HG02840 (cell line): ENCODE measurements at regions not wholly inside any gene's neighbourhood (a gene's known extent, or its start where the extent isn't known, plus 50 kb on each side); places are given as distances from the start of the nearest gene placed in this dataset.

Source experiments
- ATAC-seq: cut with Tn5 transposase; IDR thresholded peaks from one replicate; pipeline ENCODE4 v1.9.1; 2021; ENCODE audit warnings: mild to moderate bottlenecking, moderate library complexity, moderate number of reproducible peaks; ENCODE audit not compliant: unreplicated experiment, low FRiP score

DNA sequence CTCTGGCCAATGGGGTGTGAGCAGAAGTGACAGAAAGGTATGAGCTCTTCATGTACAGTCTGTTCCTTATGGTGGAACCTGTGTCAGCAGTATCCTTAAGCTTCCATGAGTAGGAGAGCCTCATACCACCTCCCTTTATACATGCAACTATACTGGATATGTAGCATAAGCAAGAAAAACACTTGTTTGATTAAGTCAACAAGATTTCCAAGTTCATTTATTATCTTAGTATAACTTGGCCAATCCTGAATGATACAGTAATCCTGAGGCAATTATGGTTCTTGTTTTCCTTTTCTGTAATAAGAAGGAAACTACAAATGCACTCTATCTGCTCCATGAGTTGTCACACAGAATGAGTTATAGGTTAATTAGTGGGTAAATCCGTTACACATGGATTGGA lies 409.6 kb upstream of the ID4 start:
- no peak for ATAC-seq

DNA sequence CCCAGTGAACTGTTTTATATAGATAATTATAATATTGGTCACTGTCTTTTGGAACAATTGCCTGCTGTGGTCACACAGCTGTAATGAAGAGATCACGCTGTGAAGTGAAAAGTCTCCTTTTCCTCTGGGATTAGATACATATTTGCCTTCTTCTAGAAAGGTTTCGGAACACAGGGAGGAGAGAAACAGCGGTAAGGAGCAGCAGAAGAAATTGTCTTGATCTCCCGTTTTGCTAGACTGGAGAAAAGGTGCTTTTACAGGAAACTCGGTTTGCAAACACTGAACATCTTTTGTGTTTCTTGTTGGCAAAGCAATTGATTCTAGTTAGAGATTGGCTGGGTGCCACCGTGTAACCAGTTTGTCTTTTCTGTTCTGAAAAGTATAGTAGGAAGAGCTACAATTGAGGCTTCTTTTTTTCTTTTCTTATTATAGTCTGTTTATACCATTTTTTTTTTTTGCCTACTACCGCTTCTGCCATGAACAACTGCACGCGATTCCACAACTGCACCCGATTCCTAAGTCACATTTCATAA lies 404.1 kb upstream of the ID4 start:
- no peak for ATAC-seq

DNA sequence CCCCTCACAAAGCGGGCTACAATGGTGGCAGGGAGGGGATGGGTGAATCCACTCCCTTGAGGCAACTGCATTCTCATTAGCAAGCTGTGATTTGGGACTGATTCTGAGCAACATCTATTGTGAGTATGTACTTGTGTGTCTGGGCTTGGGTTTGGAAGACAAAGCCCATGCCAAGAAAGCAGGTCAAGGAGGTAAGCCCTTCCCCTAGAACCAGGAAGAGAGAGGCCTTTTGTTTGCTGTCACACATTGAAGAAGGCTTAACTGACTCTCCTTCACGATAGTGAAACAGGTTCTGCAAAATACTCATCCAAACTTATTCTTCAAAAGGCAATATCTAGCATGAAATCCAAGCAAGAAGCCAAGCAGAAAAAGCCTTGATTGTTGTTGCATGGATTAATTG lies 403.1 kb upstream of the ID4 start:
- ATAC-seq, result no peak

DNA sequence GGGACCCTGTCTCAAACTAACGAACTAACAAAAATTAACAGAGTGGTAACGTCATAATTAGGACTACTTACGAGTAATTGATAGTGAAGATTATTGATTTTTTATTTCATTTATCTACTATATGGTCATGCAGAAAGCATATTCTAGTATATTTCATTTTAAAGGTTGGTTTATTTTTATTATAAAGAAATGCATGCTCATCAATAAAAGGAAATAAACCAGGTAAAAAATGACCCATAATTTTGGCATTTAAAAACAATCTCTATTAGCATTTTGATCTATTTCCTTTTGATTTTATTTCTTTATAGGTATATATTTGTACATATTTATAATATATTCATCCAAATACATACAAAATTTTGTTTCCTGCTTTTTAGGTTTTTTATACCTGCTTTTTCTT lies 401.4 kb upstream of the ID4 start:
- no peak for ATAC-seq

DNA sequence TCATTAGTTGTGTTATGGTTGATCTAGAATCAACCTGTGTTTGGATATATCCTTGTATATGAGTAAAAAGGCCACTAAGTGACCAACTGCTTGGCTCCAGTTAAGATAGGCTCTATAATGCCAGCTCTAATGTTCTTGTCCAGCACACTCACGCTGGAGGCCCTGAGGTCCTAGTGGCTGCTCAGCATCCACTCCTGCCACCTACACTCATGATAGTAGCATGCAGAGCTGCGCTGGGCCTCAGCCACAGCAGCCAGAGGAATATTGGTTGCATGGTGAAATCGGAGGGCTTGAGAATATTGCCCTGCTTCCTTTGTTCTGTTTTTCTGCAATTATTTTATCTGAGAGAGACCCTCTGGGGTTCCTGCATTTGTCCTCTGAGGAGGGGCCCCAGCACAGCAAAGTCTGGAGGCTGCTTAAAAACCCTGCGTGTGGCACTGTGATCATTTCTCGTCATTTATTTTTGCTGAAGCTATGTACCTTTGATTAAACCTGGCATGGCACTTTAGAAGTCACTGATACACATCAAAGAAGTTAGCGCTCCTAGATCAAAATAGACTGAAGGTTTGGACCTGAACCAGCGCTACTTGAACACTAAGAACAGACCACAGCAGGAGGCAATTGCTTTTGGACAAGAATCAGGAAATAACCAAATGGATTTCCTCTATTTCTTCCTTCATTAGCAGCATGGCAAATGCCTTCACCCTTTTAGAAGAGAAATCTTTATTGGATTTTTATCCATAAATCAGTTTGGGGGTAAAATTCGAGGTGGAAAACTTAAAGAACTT lies 398.4 kb upstream of the ID4 start:
- ATAC-seq, result no peak

DNA sequence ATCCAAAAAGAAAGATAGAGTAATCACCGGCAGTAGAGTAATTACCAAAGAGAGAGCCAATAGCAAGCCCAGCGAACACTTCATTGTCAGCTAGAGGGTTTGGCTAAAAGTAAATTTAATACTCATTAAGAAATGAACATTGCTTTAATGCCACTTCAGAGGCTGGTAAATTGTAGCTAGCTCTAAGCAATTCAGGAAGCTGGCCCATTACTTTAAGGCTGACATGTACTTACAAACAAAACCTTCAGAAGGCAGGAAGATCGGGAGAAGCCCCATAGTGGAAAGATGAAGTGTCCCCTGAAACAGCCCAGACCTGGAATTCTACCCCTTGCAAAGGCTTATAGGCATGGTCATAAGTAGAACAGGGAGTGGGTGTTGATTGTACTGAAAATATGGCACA lies 396.6 kb upstream of the ID4 start:
- ATAC-seq, result no peak

DNA sequence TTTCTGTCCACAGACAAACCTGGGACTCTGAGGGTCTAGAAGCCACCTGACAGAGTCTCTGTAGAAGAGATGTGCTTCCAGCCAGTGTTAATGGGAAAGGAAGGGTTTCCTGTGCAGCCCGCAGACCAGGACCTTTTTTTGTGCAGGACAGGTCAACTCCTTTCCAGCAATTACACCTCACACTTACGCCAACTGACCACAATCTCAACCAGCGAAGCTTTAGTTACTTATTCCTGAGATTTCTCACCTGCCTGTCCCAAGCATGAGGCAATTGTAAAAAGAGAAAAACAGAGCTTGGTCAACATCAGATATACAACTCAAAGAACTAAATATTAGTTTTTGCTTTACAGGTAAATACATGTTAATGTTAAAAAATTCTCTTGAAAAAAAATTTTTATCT lies 393.8 kb upstream of the ID4 start:
- no peak for ATAC-seq

DNA sequence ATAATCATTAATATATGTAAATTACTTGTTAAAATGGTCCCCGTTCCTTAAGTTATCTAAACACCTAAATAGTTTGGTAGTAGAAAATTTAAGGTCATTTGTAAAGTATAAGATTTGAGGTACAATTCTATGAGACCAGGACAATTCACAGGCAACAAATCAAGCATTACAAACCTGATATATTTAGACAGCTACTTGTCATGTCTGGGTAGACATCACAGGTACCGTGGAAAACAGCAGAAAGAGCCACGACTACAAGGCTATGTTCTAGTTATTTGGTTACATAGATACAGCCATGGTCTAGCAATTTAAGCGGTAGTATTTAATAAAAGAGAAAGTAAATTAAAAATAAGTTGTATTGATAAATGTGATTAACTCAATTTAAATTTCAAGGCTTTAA lies 393.1 kb upstream of the ID4 start:
- no peak for ATAC-seq

DNA sequence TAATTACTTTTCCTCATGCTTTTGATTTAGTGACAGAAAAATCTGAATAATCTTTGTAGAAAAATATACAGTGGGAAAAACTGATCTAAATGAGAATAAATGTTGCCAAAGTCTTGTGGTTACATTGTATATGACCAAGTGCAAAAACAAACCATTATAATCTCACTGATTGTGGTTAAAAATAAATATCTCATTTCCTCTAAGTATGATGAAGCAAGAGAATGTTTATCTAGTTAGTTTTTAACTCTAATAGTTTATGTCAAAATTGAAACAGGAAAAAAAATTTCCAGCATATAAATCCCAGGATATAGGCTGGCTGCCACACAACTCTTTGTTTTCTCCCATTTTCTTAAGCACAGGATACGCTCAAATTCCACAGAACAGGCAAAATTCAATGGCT lies 392.7 kb upstream of the ID4 start:
- ATAC-seq, result no peak

DNA sequence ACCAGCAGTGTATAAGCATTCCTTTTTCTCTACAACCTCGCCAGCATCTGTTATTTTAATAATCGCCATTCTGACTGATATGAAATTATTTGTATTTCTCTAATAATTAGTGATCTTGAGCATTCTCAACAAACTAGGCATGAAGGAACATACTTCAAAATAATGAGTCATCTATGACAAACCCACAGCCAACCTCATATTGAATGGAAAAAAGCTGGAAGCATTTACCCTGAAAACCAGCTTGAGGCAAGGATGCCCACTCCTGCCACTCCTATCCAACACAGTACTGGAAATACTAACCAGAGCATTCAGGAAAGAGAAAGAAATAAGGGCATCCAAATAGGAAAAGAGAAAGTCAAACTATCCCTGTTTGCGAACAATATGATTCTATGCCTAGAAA lies 390.6 kb upstream of the ID4 start:
- ATAC-seq, result no peak

DNA sequence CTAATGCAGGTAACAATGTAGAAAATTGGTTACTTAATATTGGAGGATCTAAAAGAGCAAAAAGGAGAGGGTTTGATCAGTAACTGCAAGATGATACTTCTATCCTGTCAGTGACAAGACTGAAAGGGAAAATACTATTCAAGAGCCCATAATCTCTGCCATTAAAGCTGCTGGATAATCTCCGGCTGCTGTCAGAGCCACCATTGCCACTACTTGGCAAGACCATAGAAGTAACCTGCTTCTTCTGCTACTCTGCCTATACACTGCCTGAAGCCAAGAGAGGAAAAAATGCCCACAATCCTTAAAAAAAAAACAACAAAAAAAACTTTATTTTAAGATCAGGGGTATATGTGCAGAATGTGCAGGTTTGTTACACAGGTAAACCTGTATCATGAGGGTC lies 386.5 kb upstream of the ID4 start:
- ATAC-seq, result no peak

DNA sequence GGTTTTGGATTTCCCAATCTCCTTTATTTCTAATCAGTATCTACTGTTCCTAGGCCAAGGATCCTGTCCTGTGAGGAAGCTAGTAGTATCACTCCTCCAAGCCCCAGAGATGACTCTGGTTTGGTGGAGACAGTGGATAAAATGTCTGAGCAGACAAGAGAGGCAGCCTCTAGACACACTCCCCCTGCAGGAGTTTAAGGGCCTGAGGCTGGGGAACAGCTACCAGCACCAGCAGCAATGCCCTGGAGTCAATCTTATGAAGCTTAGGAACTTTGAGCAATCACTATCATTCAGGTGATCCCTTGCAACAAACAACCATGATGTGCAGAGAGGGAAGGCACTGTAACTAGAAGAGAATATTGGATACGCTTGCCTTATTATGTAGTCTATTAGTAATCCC lies 384.7 kb upstream of the ID4 start:
- ATAC-seq, result no peak

DNA sequence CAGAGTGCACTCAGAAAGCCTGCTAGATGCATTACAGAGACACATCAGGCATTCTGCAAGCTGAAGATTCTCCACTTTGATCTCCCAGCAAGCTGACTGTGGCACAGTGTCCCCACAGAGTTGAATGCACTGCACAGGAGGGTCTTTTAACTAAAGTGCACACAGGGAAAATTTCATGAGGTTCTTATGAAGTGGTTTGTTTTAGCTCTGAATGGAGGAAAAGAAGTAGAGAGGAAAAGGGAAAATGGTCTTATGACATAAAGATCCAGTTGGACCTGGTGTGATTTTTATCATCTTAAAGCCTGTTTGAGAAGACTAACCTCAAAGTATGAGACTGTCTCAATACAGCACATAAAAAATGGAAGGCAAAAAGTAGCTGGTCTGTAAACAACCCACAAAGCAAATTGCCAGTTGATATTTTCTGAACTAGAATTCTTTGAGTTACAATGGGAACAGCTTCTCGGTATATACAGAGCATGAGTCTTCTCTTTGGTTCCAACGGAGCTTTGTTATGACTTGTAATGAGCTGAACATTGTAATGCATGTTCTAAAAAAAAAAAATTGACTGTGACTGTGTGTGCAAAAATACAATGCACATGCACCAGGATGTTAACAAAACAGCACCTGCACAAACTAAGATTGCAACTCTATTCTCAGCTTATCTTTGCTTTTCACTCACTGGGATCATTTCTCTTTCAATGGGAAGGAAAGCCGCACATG lies 383.0 kb upstream of the ID4 start:
- ATAC-seq, result no peak

DNA sequence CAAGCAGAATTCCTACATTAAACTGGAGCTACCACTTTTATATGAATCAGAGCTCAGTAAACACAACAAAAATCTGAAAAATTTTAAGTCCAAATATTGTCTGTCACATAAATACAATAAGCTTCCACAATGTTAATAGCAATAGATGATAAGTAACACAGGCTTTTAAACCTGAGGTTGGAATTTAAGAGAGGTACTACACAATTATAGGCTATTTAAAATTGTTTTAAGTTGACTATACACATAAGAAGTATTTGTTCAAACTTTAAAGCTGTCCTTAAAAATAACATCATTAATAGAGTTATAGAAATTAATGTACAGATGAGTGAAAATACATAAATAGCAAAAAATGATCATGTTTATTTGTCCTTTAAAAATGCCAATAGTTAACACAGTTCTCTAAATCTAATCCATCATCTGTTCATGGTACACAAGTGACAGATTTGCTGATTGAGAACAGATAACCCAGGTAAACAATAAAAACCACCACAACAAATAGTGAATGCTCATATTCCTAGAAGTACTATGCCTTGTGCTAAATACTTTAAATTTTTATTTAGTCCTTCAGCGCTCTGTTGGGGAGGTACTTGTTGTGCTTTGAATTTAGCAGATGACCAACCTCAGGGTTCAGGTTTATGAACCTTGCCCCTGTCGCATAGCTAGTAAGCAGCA lies 382.3 kb upstream of the ID4 start:
- ATAC-seq, result no peak

DNA sequence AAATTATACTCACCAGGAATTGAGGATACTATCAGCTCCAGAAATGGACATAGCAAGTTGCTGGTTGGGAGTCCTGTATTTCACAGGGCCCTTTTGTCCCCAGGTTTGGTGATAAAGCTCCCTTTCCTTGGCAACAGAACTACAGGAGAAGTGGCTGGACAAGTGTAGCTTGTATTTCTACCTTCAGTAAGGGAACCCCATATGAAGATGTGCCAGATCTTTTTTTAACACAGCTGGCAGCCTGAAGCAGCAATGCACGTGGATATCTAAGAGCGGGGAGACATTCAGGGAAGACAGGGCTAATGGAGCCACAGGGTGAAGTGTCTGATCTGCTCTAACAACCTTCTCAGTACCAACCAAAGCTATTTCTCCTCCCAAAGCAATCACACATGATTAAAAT lies 373.9 kb upstream of the ID4 start:
- no peak for ATAC-seq

DNA sequence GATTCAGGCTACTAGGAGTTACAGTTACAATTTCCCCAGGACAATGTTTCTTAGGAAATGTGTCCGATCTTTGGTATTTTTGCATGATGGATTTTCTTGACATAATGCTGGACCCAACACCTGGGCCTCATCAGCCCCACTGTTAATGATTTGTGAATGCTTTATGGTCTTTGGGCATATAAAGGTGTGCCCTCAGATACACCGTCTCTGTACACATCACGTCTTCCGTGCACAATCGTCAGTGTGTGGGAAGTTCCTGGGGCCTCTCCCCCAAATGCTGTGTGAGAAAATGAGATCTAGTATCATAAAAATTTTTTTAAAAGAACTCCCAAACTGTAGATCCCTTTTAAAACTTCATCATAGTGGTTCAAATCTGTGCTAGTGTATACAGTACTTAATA lies 373.2 kb upstream of the ID4 start:
- no peak for ATAC-seq

DNA sequence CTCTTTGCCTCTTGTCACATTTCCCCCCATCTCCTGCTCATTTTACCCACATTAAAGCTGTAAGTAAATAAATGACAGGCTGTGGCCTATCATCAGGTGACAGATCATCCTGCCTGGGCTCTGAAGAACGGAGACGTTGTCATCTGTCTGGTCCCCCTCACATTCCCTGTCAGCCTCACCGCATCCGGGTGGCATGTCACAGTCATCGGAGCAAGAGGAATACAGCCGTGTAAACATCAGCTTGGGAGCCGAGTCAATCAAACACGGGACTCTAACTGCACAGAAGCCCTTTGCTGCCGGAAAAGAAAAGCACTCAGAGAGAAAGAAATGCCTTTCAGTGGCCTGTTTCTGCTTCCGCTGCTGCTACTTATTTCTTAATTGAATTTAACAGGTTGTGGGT lies 371.9 kb upstream of the ID4 start:
- ATAC-seq, result no peak

DNA sequence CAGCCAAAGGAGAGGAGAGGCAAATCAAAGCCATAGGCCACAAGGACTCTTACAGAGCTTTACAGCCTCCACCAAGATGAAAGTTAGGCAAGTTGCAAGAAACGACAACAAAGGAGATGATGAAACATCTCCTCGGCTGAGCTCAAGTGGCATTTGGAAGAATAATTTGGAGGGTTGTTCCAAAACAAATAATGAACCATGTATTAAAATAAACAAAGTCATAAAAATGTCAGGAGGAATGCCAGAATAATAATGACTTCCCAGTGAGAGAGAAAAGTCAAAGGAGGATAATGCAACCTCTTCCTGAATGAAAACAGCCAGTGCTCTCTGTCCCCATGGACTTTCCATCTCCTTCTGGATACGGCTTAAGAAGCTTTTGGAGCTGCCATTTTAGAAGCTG lies 371.4 kb upstream of the ID4 start:
- no peak for ATAC-seq

DNA sequence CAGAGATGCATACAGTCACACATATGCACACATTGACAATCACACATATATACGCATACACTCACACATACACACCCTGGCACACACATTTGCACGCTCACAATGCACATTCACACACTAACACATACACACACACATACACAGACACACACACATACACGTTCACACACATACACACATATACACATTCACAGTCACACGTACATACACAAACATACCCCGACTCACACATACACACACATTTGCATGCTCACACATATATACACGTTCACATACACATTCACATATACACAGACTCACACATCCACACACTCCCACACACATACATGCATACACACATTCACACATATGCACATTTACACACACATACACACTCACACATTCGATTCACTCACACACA lies 366.8 kb upstream of the ID4 start:
- ATAC-seq, result no peak

DNA sequence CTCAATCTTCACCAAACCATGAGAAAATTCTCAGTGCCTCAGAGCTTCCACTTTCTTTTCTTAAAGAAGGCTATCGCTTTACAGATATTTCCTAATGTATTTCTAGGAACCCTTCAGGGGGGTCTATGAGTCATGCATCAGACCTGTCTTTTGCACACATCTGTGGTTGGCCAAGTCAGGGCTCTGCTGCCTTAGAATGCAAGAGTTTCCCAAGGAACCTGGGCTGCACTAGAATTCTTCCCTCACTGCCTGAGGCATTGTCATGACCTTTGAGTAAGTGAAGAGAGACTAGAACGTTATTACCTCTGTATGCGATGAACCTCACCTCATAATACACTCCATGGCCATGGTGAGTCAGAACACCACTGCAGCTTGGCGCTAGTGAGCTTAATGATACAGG lies 365.0 kb upstream of the ID4 start:
- ATAC-seq, result no peak

DNA sequence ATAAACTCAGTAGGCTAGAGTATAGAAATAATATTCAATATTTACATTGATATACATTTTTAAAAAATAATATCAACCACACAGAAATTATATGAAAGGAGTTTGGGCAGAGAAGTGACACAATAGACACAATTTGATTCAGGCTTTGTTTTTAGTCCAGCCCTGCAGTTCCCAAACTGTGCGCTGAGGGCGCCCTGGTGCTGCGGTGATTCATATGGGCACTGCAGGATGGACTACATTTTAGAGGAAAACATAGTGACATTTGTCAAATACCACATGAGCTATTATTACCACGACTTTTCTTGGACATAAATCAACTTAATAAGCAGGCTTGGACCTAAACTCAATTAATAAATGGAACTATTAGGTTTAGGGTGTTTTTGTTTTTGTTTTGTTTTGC lies 364.3 kb upstream of the ID4 start:
- no peak for ATAC-seq

DNA sequence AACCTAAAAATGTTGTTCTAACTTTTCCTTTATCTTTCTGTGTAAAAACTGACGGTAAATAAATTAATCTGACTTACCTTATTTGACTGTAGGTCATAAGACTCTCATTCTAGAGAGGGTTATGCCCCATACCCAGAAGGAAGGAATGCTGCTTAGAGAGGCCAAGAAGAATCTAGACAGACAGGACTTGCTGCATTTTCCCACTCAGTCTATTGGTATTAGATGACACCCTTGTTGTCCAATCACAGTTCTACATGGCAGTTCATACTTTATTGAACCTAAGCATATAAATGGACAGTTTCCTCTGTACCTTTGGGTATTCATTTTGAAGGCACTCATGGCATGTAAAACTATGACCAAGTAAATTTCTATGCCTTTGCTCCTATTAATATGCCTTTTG lies 359.6 kb upstream of the ID4 start:
- no peak for ATAC-seq
